HG03575 (cell line): ENCODE measurements at regions not wholly inside any gene's neighbourhood (a gene's known extent, or its start where the extent isn't known, plus 50 kb on each side); places are given as distances from the start of the nearest gene placed in this dataset.
"Not testable (repeated sequence)": the region's sequence is repeated elsewhere in the genome, so short reads cannot be mapped to it uniquely, and the experiment has no call there.

Experiments used
- ATAC-seq: cut with Tn5 transposase; IDR thresholded peaks from one replicate; pipeline ENCODE4 v1.9.1; 2021; ENCODE audit not compliant: unreplicated experiment, insufficient number of reproducible peaks, low FRiP score; ENCODE audit errors: extremely low read depth

GRCh38 chr17:77619326-77619725 is 339.2 kb upstream of the TNRC6C start:
- no peak for ATAC-seq

GRCh38 chr17:77619851-77620250 is 338.7 kb upstream of the TNRC6C start:
- ATAC-seq: no peak

DNA sequence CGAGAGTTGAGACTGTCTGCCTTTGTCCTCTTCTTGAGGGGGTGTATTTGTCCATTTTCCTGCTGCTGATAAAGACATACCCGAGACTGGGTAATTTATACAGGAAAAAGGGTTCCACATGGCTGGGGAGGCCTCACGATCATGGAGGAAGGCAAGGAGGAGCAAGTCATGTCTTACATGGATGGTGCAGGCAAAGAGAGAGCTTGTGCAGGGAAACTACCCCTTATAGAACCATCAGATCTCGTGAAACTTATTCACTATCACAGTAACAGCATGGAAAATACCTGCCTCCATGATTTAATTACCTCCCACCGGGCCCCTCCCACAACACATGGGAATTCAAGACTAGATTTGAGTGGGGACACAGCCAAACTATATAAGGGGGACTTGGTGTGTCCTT is 338.2 kb upstream of the TNRC6C start:
- no peak for ATAC-seq

DNA sequence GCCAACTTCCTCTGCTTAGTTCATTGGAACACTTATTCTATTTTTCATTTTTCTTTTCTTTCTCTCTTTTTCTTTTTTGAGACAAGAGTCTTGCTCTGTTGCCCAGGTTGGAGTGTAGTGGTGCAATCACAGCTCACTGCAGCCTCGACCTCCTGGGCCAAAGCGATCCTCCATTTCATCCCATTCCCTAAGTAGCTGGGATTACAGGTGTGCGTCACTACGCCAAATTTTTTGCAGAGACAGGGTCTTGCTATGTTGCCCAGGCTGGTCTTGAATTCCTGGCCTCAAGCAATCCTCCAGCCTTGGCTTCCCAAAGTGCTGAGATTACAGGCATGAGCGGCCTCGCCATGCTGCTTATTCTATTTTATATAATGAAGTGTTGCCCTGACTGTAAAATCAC is 336.4 kb upstream of the TNRC6C start:
- ATAC-seq: not testable (repeated sequence)

GRCh38 chr17:77622647-77623046 is 335.9 kb upstream of the TNRC6C start:
- no peak for ATAC-seq

- not testable (repeated sequence) for ATAC-seq
Observed at GRCh38 chr17:77623321-77623720, 335.2 kb upstream of the TNRC6C start.

DNA sequence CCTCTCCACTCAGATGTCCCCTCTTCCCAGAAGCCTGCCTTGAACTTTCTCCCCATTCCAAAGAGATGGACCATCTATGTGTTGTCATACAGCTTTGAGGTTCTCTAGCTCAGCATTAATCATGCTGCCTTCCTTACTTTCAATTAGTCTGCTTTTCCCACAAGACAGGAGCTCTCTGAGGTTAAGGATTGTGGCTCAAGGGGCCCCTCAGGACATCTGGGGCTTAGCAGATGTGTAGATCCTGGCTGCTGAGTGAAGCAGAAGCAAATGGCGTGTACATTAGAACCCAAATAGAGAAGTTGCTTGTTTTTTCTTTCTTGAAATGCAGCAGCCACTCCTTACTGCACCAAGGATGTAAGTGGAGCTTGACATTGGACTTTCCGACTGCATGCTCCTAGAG is 330.5 kb upstream of the TNRC6C start:
- ATAC-seq: no peak

- ATAC-seq: not testable (repeated sequence)
Observed at GRCh38 chr17:77629284-77629683, 329.2 kb upstream of the TNRC6C start.

- no peak for ATAC-seq
Observed at GRCh38 chr17:77631307-77631706, 327.2 kb upstream of the TNRC6C start.

- ATAC-seq: no peak
Observed at GRCh38 chr17:77632619-77633018, 325.9 kb upstream of the TNRC6C start.

DNA sequence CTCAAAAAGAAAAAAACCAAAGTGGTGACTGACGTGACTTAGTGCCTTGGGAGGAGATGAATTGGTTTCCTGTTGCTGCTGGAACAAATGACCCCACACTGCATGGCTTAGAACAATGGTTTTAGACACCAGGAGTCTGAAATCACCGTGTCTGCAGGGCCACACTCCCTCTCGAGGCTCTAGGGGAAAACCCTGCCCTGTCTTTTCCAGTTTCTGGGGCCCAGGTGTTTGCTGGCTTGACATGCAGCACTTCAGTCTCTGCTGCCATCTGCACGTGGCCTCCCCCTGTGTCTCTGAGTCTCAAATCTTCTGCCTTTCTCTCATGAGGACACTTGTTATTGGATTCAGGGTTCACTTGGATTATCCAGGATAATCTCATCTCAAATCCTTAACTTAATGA is 323.8 kb upstream of the TNRC6C start:
- no peak for ATAC-seq

GRCh38 chr17:77635176-77635575 is 323.3 kb upstream of the TNRC6C start:
- no peak for ATAC-seq

DNA sequence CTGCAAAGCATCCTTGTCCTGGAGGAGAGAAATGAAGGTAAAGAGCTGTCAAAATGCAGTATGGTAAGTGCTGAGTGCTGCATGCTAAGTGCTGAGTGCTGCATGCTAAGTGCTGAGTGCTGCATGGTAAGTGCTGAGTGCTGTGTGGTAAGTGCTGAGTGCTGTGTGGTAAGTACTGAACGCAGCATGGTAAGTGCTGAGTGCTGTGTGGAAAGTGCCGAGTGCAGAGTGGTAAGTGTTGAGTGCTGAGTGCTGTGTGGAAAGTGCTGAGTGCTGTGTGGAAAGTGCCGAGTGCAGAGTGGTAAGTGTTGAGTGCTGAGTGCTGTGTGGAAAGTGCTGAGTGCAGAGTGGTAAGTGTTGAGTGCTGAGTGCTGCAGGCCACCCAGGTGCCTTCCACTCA is 322.7 kb upstream of the TNRC6C start:
- not testable (repeated sequence) for ATAC-seq

DNA sequence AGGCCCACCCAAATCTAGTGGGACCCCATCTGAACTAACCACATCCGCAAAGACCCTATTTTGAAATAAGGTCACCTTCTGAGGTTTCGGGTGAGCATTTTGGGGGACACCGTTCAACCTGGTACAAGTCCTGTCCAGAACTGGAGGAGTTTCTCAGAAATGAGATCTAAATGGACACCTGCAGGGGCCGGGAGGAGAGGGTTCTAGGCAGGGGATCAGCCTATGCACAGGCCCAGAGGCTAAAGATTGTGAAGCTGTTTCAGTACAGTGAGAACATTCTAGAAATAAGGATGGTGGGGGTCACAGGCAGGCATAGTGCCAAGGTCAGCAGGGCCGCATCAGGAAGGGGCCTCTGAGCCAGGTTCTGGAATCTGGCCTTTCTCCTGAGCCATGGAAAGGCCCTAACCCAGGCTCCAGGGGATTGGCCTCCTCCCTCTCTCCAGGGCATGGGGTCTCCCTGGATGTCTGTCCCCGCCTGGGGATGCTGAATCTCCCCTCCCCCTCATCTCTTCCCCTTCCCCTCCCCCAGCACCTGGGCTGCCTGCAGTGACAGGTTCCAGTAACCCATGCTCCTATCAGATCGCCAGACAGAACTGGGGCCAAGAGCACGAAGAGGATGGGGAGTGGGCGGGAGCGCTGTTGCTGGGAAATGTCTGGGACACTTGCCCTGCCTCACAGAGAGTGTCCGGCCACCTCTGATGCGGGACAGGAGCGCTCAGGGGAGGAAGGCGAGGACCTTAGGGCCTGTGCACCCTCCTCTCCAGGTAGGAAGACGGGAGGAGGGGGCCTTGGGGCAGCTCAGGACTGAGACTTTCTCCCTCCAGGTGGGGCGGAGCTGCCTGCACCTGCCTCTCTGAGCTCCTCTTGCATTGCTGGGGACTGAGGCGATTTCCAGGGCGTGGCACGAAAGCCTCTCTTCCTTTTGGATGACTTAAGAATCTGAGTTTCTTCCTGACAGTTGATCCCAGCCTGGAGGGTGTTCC is 321.4 kb upstream of the TNRC6C start:
- no peak for ATAC-seq

GRCh38 chr17:77637818-77638575 is 320.5 kb upstream of the TNRC6C start:
- ATAC-seq: no peak

DNA sequence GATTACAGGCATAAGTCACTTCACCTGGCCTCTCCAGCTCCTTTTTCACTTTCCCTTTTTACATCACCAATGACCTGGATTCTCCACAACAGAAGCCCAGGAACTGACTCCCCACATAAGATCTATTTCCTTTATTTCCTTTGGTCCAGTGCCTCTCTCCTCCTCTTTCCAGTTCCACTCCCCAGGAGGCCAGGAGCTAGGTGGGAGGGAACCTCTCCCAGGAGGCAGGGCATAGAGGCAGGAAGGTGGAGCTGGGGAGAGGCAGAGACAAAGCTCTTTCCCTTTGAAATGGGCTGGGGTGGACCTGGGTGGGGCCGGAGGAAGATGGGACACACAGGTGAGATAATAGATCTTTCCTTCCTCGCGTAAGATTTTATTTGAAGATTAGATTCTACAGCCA is 318.3 kb upstream of the TNRC6C start:
- no peak for ATAC-seq

GRCh38 chr17:77640916-77641605 is 317.4 kb upstream of the TNRC6C start:
- ATAC-seq: no peak

- no peak for ATAC-seq
Observed at GRCh38 chr17:77641718-77642117, 316.8 kb upstream of the TNRC6C start.
